ENCODE measurements at regions not wholly inside any gene's neighbourhood (a gene's known extent, or its start where the extent isn't known, plus 50 kb on each side); places are given as distances from the start of the nearest gene placed in this dataset.

DNA sequence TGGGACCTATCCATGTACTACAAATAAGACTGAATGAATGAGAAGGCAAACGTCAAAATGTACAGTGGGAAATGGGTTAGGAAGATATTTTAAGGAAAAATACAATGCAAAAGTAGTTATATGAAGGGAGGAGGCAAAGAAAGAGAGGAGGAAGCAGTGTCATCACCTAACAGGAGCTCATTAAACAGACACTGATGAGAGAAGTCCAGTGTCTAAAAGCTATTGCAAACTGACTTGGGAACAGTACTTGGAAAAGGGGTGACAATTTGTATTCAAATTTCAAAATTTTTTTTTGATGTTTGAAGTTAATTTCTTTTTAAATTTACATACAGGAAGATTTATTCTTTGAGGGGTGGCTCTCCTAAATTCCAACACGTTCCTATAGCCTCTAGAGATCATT lies 143.5 kb upstream of the NOX3 start:
- RAD21 ChIA-PET (ENCODE audit: low non-redundant PET in 1 of 2, low total read pairs in 2 of 2, uncharacterized antibody in 2 of 2, unreplicated experiment in 2 of 2): no interaction called here
- no TSS peak for BruUV-seq (replicated peaks)

DNA sequence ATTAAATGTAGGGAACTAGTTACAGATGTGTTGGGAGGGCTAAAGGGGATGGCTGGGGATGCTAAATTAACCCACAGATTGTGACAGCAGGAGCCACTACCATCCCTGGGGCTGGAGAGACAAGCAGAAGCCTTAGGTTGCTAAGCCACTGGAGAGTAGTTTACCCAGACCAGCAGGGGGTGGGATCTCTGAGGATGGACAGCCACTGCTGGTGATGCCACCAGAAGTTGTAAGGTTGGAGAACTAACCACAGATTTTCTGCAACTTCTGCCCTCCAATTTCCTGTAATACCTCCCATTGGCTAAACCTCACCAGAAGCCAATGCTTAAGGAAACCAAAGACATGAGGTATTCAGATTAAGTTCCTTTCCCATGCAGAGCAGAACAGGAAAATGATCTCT lies 139.6 kb upstream of the NOX3 start:
- ATAC-seq: peak; percentile 38; the same call in 1 of the 2 replicates
- BruUV-seq (replicated peaks): no TSS peak
- H2AFZ ChIP-seq (ENCODE audit: low read depth, low read length, poor library complexity, severe bottlenecking): no peak overlapping the region

More for the DNA sequence above, 143.5 kb upstream of the NOX3 start:
- Histone ChIP-seq H3K36me3 (ENCODE audit: control insufficient read depth in 1 of 2, insufficient read depth in 2 of 2, low read length in 2 of 2) (no peaks in the 10 kb centered on the region), H3K4me1 (ENCODE audit: control insufficient read depth in 1 of 2, insufficient read depth in 2 of 2, low read length in 2 of 2) (no peaks in the 10 kb centered on the region), H3K4me2 (ENCODE audit: low read length) (no peak overlapping the region), H3K9ac (ENCODE audit: low read length) (no peak overlapping the region), H4K20me1 (ENCODE audit: insufficient read depth) (no peaks in the 10 kb centered on the region), H3K9me3 (ENCODE audit: control insufficient read depth in 1 of 2, insufficient read depth in 1 of 2, low read depth in 1 of 2, low read length in 2 of 2) (no peaks in the 10 kb centered on the region), H2AFZ (ENCODE audit: low read depth, low read length, poor library complexity, severe bottlenecking) (no peak overlapping the region), H3K79me2 (ENCODE audit: insufficient read depth, low read length) (no peaks in the 10 kb centered on the region), H3K27ac (ENCODE audit: low read depth, low read length) (no peak overlapping the region), H3K4me3 (replicated peaks in 1 of 2; ENCODE audit: low read depth in 1 of 2, low read length in 2 of 2) (no peak overlapping the region), H3K9me2 (ENCODE audit: insufficient read depth) (no peaks in the 10 kb centered on the region), H3K27me3 (ENCODE audit: insufficient read depth, low read length) (no peaks in the 10 kb centered on the region)
- CTCF ChIA-PET: no interaction called here
- POLR2A ChIA-PET: no interaction called here
- TF ChIP-seq POLR2AphosphoS5 (IDR thresholded peaks at IDR 0.05; ENCODE audit: low read depth, low read length) (no peak), CBX3 (IDR thresholded peaks at IDR 0.05; ENCODE audit: low read depth) (no peak), CEBPB (IDR thresholded peaks at IDR 0.05; ENCODE audit: low read depth) (no peak), SRF (IDR thresholded peaks at IDR 0.05; ENCODE audit: low read depth) (no peak), EGR1 (IDR thresholded peaks at IDR 0.05; ENCODE audit: low read depth) (no peak)
- intact Hi-C loops (cut with micrococcal nuclease): no loop called here
- ATAC-seq (no peak), DNase-seq (ENCODE audit: low read depth, low spot score) (no peak)

More for the DNA sequence above, 139.6 kb upstream of the NOX3 start:
- Histone ChIP-seq H3K36me3 (ENCODE audit: control insufficient read depth in 1 of 2, insufficient read depth in 2 of 2, low read length in 2 of 2) (no peaks in the 10 kb centered on the region), H3K9ac (ENCODE audit: low read length) (no peak overlapping the region), H4K20me1 (ENCODE audit: insufficient read depth) (no peaks in the 10 kb centered on the region), H3K9me3 (ENCODE audit: control insufficient read depth in 1 of 2, insufficient read depth in 1 of 2, low read depth in 1 of 2, low read length in 2 of 2) (no peaks in the 10 kb centered on the region), H3K79me2 (ENCODE audit: insufficient read depth, low read length) (no peaks in the 10 kb centered on the region), H3K4me2 (ENCODE audit: low read length) (no peak overlapping the region), H3K9me2 (ENCODE audit: insufficient read depth) (no peaks in the 10 kb centered on the region), H3K27me3 (ENCODE audit: insufficient read depth, low read length) (no peaks in the 10 kb centered on the region), H3K4me1 (ENCODE audit: control insufficient read depth in 1 of 2, insufficient read depth in 2 of 2, low read length in 2 of 2) (no peaks in the 10 kb centered on the region), H3K4me3 (replicated peaks in 1 of 2; ENCODE audit: low read depth in 1 of 2, low read length in 2 of 2) (no peak overlapping the region), H3K27ac (ENCODE audit: low read depth, low read length) (no peak overlapping the region)
- no peak for DNase-seq (ENCODE audit: low read depth, low spot score)
- CTCF ChIA-PET: no interaction called here
- TF ChIP-seq CBX3 (IDR thresholded peaks at IDR 0.05; ENCODE audit: low read depth) (no peak), ELF1 (IDR thresholded peaks at IDR 0.05; ENCODE audit: borderline replicate concordance, low read depth) (no peak), SRF (IDR thresholded peaks at IDR 0.05; ENCODE audit: low read depth) (no peak), JUND (IDR thresholded peaks at IDR 0.05) (no peak), RAD21 (IDR thresholded peaks at IDR 0.05; ENCODE audit: low read depth) (no peak), TCF7L2 (IDR thresholded peaks at IDR 0.05; ENCODE audit: borderline replicate concordance, extremely low read depth, insufficient read depth, insufficient read length) (no peak), EZH2phosphoT487 (IDR thresholded peaks at IDR 0.05; ENCODE audit: borderline replicate concordance) (no peak), YY1 (IDR thresholded peaks at IDR 0.05; ENCODE audit: extremely low read depth, insufficient replicate concordance, low read depth, low read length) (no peak), SP1 (IDR thresholded peaks at IDR 0.05; ENCODE audit: low read depth) (no peak), POLR2A (IDR thresholded peaks at IDR 0.05; ENCODE audit: borderline replicate concordance, extremely low read depth, insufficient read depth, insufficient read length) (no peak)
- TF ChIP-seq, protein P1, sequence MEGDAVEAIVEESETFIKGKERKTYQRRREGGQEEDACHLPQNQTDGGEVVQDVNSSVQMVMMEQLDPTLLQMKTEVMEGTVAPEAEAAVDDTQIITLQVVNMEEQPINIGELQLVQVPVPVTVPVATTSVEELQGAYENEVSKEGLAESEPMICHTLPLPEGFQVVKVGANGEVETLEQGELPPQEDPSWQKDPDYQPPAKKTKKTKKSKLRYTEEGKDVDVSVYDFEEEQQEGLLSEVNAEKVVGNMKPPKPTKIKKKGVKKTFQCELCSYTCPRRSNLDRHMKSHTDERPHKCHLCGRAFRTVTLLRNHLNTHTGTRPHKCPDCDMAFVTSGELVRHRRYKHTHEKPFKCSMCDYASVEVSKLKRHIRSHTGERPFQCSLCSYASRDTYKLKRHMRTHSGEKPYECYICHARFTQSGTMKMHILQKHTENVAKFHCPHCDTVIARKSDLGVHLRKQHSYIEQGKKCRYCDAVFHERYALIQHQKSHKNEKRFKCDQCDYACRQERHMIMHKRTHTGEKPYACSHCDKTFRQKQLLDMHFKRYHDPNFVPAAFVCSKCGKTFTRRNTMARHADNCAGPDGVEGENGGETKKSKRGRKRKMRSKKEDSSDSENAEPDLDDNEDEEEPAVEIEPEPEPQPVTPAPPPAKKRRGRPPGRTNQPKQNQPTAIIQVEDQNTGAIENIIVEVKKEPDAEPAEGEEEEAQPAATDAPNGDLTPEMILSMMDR (IDR thresholded peaks at IDR 0.05 in 2 of 3, conservative IDR thresholded peaks at IDR 0.05 in 1 of 3; ENCODE audit: borderline replicate concordance in 1 of 3, insufficient read depth in 1 of 3, low read depth in 2 of 3, low read length in 2 of 3): no peak
- TF ChIP-seq, protein P2, sequence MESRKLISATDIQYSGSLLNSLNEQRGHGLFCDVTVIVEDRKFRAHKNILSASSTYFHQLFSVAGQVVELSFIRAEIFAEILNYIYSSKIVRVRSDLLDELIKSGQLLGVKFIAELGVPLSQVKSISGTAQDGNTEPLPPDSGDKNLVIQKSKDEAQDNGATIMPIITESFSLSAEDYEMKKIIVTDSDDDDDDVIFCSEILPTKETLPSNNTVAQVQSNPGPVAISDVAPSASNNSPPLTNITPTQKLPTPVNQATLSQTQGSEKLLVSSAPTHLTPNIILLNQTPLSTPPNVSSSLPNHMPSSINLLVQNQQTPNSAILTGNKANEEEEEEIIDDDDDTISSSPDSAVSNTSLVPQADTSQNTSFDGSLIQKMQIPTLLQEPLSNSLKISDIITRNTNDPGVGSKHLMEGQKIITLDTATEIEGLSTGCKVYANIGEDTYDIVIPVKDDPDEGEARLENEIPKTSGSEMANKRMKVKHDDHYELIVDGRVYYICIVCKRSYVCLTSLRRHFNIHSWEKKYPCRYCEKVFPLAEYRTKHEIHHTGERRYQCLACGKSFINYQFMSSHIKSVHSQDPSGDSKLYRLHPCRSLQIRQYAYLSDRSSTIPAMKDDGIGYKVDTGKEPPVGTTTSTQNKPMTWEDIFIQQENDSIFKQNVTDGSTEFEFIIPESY (IDR thresholded peaks at IDR 0.05; ENCODE audit: extremely low read depth, insufficient replicate concordance, low read length): no peak
- POLR2A ChIA-PET: no interaction called here
- RAD21 ChIA-PET (ENCODE audit: low non-redundant PET in 1 of 2, low total read pairs in 2 of 2, uncharacterized antibody in 2 of 2, unreplicated experiment in 2 of 2): no interaction called here
- intact Hi-C loops (cut with micrococcal nuclease): no loop called here
